ENCODE measurements at regions not wholly inside any gene's neighbourhood (a gene's known extent, or its start where the extent isn't known, plus 50 kb on each side); places are given as distances from the start of the nearest gene placed in this dataset.

DNA sequence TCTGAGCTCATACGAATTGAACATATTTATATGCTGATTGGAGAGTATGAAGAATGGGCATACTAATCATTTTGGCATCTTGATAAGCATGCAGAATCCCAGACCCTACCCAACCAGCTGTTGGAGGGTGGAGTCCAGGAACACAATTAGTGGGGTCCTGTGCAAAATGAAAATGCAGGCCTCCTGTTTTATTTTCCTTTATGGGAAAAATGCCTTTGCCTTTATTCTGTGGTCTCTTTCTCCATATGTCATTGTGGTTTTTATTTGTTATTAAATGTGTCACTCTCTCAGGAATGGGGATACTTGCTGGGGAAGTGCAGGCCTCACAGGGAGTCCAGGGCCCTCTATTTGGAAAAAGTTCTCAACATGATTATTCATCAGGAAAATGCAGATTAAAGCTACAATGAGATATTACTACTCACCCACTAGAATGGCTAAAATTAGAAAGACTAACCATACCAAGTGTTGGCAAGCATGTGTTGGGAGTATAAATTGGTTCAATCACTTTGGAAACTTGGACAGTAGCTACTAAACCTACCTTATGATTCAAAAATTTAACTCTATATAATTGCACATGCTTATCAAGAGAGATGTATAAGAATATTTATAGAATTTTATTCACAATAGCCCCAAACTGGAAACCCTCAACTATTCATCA, 185.1 kb upstream of the FOXN2 start:
- no TSS peak for BruUV-seq (replicated peaks)
- H3K9ac ChIP-seq (ENCODE audit: insufficient read depth, low read depth, low read length): no peak overlapping the region
- no peaks in the 10 kb centered on the region for H3K9me3 ChIP-seq (ENCODE audit: low read length)
- DNase-seq (ENCODE audit: low spot score) (no peak), ATAC-seq (no peak), FAIRE-seq (no peak)
- H4K20me1 ChIP-seq (ENCODE audit: insufficient read depth, low read length): no peaks in the 10 kb centered on the region
- TF ChIP-seq ZNF781 (CRISPR knock-in tag; IDR thresholded peaks at IDR 0.05; ENCODE audit: borderline replicate concordance, not compliant biosample characterization) (no peak), SPEN (CRISPR knock-in tag; IDR thresholded peaks at IDR 0.05; ENCODE audit: low read depth) (no peak), ZNF7 (CRISPR knock-in tag; IDR thresholded peaks at IDR 0.05) (0 out of 2 replicates have a peak, but pooled peaks have one; percentile 30), ZNF335 (CRISPR knock-in tag; IDR thresholded peaks at IDR 0.05) (no peak)
- H3K27me3 ChIP-seq (ENCODE audit: control insufficient read depth in 1 of 2, insufficient read depth in 2 of 2, low read length in 2 of 2): peaks cover 0 to 11% of the 10 kb centered on the region in 2 experiments; a peak in 2 of 5 replicates
- H3K27ac ChIP-seq (ENCODE audit: extremely low read length, insufficient read depth, low read length): no peak overlapping the region
- in situ Hi-C loops (cut with HindIII; ENCODE audit: extremely low pct_ligation_motif_present, low pct_unique_long_range_greater_than_20kb) (no loop called here), intact Hi-C loops (cut with micrococcal nuclease; ENCODE audit: unreplicated experiment) (no loop called here)
- no peaks in the 10 kb centered on the region for H3K79me2 ChIP-seq (ENCODE audit: insufficient read depth, low read length)
- no peaks in the 10 kb centered on the region for H3K4me1 ChIP-seq (ENCODE audit: insufficient read depth, low read length)
- no peaks in the 10 kb centered on the region for H3K36me3 ChIP-seq (replicated peaks in 1 of 2; ENCODE audit: control insufficient read depth in 1 of 2, insufficient read depth in 2 of 2, low read length in 2 of 2)
- H3K4me3 ChIP-seq (replicated peaks in 1 of 3; ENCODE audit: insufficient read depth in 1 of 3, low read depth in 2 of 3, low read length in 3 of 3): no peak overlapping the region
- ChIA-PET POLR2A (no interaction called here), CTCF (ENCODE audit: low intra/inter-chr PET ratio, low total read pairs) (no interaction called here)
- no peak overlapping the region for H3K4me2 ChIP-seq (ENCODE audit: low read depth, low read length)
- WGBS (ENCODE audit: low lambda C conversion rate): 0% methylated on average over 1 of the region's 1 CpG
- no peak overlapping the region for H2AFZ ChIP-seq (ENCODE audit: low read length)

DNA sequence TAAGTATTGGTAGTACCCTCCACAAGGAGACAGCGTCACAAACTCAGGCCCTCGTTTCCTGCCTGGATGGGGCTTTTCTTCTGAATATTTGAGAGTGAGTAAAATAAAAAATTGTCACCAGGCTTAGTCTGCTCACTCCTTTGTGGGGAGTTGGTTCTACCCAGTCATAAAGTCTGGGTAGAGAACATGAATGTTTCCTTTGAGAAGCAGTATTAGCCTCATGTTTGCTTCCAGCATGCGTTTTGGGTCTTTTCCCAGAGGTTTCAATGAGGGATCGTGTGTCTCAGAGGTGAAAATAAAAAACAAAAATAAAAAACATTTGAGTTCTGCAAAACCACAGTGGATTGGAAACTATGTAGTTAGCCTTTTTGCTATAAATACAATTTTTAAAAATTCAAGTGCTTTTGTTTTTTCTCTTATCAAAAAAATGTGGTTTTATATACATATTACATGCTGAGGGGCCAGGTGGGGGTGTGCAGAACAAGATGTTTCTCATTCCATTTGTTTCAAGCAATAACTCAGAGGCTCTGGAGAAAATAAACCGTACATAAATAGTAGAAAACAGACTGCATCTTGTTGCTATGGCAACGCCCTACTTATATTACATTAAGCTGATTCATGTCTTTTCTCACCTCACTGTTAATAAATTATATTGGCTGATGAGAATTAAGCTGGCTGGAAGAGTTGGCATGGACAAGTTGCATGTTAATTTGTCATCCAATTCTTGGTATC, 182.8 kb upstream of the FOXN2 start:
- in situ Hi-C loops (cut with HindIII; ENCODE audit: extremely low pct_ligation_motif_present, low pct_unique_long_range_greater_than_20kb) (no loop called here), intact Hi-C loops (cut with micrococcal nuclease; ENCODE audit: unreplicated experiment) (no loop called here)
- POLR2A ChIA-PET: no interaction called here
- Histone ChIP-seq H3K4me1 (ENCODE audit: insufficient read depth, low read length) (no peaks in the 10 kb centered on the region), H4K20me1 (ENCODE audit: insufficient read depth, low read length) (no peaks in the 10 kb centered on the region), H3K27me3 (ENCODE audit: control insufficient read depth in 1 of 2, insufficient read depth in 2 of 2, low read length in 2 of 2) (peaks cover 0 to 11% of the 10 kb centered on the region in 2 experiments; a peak in 2 of 5 replicates), H3K9ac (ENCODE audit: insufficient read depth, low read depth, low read length) (no peak overlapping the region), H3K4me3 (replicated peaks in 1 of 3; ENCODE audit: insufficient read depth in 1 of 3, low read depth in 2 of 3, low read length in 3 of 3) (no peak overlapping the region), H3K4me2 (ENCODE audit: low read depth, low read length) (no peak overlapping the region), H2AFZ (ENCODE audit: low read length) (no peak overlapping the region), H3K79me2 (ENCODE audit: insufficient read depth, low read length) (no peaks in the 10 kb centered on the region), H3K9me3 (ENCODE audit: low read length) (no peaks in the 10 kb centered on the region), H3K27ac (ENCODE audit: extremely low read length, insufficient read depth, low read length) (no peak overlapping the region), H3K36me3 (replicated peaks in 1 of 2; ENCODE audit: control insufficient read depth in 1 of 2, insufficient read depth in 2 of 2, low read length in 2 of 2) (no peaks in the 10 kb centered on the region)
- no TSS peak for BruUV-seq (replicated peaks)
- WGBS (ENCODE audit: low lambda C conversion rate): 33% methylated on average over 6 of the region's 6 CpGs
- DNase-seq (ENCODE audit: low spot score): no peak
- TF ChIP-seq TEAD3 (CRISPR knock-in tag; optimal IDR thresholded peaks at IDR 0.05; ENCODE audit: borderline replicate concordance) (no peak), RFX3 (CRISPR knock-in tag; IDR thresholded peaks at IDR 0.05) (peak; percentile 62; the same call in 1 of the 2 replicates), RFX1 (IDR thresholded peaks at IDR 0.05) (peak; percentile 64), ERF (CRISPR knock-in tag; IDR thresholded peaks at IDR 0.05) (no peak)
- no peak for ATAC-seq
- CTCF ChIA-PET (ENCODE audit: low intra/inter-chr PET ratio, low total read pairs): no interaction called here
- no peak for FAIRE-seq
